ENCODE measurements at regions not wholly inside any gene's neighbourhood (a gene's known extent, or its start where the extent isn't known, plus 50 kb on each side); places are given as distances from the start of the nearest gene placed in this dataset.
"Not testable (repeated sequence)": the region's sequence is repeated elsewhere in the genome, so short reads cannot be mapped to it uniquely, and the experiment has no call there.

GRCh38 chr5:116746668-116747067, 172.0 kb upstream of the SEMA6A start:
- no peak for DNase-seq

DNA sequence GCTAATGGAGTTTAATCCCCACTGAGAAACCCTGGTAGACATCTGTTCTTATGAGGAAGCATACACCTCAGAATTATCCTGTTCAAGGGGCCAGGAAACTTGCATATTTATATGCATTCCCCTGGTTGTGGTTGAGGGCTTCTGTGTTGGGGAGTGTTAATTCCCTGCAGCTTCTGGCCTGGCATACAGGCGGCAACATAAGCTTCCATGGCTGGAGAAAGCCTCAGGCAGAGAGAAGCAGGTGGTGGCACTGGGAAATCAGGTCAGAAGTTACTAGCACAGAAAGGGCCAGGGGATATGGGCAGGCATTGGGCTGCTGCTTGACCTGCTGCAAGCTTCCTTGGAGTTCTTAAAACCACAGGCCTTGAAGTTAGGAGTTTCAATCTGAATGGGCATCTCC, 166.1 kb upstream of the SEMA6A start:
- no peak for DNase-seq

DNA sequence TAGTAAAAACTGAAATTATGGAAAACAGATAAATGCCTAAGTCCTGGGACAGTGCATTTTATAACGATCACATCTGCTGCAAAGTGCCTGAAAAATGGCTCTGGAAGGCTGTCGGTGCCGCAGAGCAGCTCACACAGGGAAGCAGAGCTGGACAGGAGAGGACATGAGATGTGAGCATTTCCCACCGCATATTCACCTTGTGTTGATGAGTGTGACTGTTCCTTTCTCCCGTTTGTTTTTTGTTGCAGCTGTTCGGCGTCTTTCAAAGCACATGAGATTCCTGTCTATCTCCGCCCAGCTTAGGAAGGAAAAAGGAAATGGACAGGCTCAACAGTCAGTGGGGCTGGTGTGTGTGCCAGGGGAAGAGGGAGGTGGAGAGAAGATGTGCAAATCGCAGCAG, 164.9 kb upstream of the SEMA6A start:
- DNase-seq: no peak

DNA sequence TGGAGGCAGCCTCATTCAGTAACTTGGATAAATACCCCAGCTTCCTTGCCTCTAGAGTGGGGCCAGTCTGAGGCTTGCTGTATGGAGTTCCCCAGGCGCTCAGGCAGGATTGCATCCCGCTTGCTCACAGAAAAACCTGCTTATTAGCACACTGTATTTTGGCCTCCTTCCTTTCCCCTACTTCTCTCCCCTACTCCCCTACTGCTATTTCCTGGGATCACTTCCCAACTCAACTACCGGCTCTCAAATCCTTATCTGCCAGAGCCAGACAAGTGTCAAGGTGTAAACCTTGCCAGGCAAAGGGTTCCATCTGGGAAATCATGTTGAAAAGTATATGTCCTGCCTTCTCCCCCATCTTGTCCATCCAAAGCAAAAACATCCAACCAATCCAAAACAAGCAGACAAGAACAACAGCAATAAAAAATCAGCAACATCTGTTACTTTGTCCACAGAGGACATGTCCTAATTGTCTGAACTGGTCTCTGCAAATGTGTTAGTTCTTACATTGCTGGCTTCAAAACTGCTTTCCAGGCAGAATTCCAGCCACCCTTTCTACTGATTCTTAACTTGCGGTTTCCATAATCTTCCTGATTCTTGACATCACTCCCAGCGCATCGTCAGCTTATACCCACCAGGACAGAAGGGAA, 164.1 kb upstream of the SEMA6A start:
- no peak for DNase-seq

DNA sequence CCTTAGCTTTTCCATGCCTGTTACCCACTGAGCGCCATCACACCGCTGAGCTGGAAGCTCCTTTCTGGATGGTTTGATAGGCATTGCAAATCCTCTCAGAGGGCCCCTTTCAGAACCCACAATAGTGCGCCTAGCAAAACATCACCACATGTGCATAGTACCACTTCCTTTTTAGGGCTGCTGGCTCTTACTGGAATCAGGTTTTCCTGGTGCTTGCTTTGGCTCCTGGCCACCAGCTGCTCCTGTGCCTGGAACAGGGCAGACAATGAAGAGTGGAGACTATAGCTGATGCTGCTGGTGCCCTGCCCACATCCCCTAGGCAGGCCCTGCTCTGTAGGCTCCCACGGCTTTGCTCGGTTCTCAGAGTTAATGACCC, 163.6 kb upstream of the SEMA6A start:
- DNase-seq: no peak

GRCh38 chr5:116736671-116737070, 162.0 kb upstream of the SEMA6A start:
- DNase-seq: no peak

DNA sequence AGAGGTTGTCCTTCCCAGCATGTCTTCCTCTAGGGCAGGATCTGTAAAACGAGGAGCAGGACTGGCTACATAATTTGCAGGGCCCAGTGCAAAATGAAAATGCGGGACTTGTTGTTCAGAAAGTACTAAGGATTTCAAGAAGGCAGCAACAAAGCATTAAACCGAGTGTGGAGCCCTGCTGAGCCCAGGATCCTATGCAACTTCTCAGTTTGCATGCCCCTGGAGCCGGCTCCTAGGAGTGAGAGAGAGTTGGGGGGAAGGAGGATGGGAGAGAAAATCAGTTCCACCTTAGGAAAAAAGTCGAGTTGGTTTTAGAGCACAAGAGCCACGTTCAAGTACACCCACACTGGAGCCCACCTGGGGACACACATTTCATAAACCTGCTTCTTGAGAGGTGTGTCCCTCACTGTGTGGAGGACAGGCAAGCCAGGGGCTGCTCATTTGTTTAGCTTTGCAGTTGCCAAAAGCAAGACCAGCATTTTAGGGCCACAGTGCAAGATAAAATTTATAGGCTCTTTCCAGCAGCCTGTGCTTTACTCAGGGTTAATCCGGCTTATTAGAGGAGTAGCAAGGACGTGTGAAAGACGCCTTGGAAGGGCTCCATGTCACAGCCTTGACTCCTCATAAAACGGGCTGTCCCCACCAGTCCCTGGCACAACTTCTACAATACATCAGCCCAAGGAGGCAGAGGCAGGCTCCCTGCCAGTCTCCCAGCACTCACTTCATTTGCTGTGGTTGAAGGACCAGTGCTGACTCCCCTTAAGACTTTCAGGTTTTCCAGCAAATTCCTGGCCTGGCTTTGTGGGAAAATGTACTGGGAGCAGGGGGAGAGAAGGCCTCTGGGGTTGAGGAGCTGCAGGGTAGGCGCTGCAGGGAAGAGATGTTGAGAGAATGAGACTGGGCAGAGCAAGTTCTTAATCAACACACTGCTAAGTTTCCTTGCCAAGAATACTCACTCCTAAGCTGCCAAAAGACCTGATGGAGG, 159.7 kb upstream of the SEMA6A start:
- no peak for DNase-seq

GRCh38 chr5:116732591-116732990, 158.0 kb upstream of the SEMA6A start:
- DNase-seq: no peak

GRCh38 chr5:116731432-116731831, 156.8 kb upstream of the SEMA6A start:
- DNase-seq: no peak

- no peak for DNase-seq
Measured at GRCh38 chr5:116730706-116731105, 156.1 kb upstream of the SEMA6A start.

GRCh38 chr5:116730185-116730584, 155.6 kb upstream of the SEMA6A start:
- no peak for DNase-seq

GRCh38 chr5:116727248-116727647, 152.6 kb upstream of the SEMA6A start:
- DNase-seq: no peak

DNA sequence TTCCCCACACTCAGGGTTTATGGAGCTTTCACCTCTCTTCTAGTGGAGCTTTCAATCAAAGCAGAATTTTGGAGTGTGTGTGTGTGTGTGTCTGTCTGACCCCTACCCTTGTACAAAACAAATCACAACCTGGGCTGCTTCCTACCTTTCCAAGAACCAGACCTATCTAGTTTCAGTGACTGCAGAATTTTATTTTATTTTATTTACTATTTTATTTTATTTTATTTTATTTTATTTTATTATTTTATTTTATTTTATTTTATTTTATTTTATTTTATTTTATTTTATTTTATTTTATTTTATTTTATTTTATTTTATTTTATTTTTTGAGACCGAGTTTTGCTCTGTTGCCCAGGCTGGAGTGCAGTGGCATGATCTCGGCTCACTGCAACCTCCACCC, 151.6 kb upstream of the SEMA6A start:
- not testable (repeated sequence) for DNase-seq

DNA sequence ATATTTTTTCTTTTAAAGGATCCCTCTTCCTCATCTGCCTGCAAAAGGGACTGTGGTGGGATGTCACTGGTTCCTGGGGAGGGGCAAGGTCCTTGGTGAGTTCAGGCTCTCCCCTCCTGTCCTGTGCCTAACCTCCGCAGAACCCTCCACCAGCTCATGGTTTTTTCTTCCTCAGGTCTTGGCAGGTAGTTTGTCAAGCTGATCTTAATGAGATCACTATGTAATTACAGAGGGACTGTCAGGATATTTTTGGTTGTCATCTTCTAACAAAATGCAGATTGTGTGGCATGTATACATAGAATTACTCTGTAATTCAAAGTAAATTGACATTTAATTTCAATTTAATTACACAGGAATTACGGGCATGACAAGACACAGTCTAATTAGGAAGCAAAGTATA, 150.3 kb upstream of the SEMA6A start:
- DNase-seq: no peak

DNA sequence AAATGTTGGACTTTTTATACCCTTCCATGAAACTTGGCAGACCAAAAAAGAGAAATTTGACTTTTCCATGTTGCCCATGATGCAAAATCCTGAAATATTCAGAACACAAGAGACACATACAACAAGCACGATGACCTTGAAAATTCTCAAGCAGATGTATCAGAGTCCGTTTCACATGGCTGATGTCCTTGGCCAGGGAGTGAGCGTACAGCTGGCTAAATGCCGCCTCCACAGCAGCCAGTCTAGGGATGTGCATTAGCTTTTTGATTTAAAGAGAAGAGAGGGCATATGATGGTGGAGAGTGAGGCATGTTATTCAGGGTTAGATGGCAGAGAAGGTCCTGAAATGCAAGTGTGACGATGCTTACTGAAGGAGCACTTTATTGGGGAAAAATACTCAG, 148.0 kb upstream of the SEMA6A start:
- no peak for DNase-seq

- DNase-seq: no peak
Measured at GRCh38 chr5:116719106-116719505, 144.5 kb upstream of the SEMA6A start.

DNA sequence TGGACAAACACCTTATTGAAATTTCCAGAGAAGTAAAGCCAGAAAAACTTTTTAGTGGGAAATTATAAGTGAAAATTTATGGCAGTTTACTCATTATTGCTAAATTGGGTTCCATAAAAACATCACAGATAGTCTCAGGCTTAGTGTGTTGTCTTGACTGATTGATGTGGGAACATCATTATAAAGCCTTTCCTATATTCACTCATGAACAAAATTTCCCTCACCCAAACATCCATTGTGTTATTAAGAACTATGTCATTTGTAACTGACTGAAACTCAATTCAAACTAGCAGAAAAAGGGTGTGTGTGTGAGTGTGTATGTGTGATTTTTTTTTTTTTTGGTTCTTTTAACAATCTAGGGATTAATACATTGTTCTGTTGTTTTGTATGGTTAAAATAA, 143.7 kb upstream of the SEMA6A start:
- DNase-seq: no peak

- no peak for DNase-seq
Measured at GRCh38 chr5:116709082-116709481, 134.5 kb upstream of the SEMA6A start.

GRCh38 chr5:116705121-116705519, 130.5 kb upstream of the SEMA6A start:
- not testable (repeated sequence) for DNase-seq

GRCh38 chr5:116703941-116704340, 129.3 kb upstream of the SEMA6A start:
- DNase-seq: no peak

DNA sequence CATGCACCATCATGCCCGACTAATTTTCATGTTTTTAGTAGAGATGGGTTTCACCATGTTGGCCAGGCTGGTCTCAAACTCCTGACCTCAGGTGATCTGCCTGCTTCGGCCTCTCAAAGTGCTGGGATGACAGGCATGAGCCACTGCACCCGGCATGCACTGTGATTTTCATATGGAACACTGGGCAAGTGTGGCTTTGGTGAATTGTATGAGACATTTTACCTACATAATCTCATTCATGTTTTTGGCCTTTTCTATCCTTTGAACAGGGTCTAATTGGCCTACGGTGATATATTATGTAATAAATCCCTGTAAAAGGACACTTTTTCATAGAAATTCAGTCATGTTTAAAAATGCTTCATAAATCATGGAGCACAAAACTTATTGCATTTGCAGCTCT, 128.7 kb upstream of the SEMA6A start:
- DNase-seq: no peak

GRCh38 chr5:116702776-116703175, 128.2 kb upstream of the SEMA6A start:
- DNase-seq: no peak

GRCh38 chr5:116699332-116699731, 124.7 kb upstream of the SEMA6A start:
- DNase-seq: no peak

GRCh38 chr5:116696366-116696765, 121.7 kb upstream of the SEMA6A start:
- DNase-seq: no peak
